ENCODE measurements at regions not wholly inside any gene's neighbourhood (a gene's known extent, or its start where the extent isn't known, plus 50 kb on each side); places are given as distances from the start of the nearest gene placed in this dataset.

- in situ Hi-C loops (cut with HindIII; ENCODE audit: low pct_unique_long_range_greater_than_20kb, low sequenced_read_pairs) = no loop called here
- no peak for DNase-seq (ENCODE audit: low read depth)
Observed at GRCh38 chr9:30713243-30713642, 1671.2 kb upstream of the ACO1 start.

GRCh38 chr9:30714389-30714788, 1670.1 kb upstream of the ACO1 start:
- DNase-seq (ENCODE audit: low read depth) = no peak
- in situ Hi-C loops (cut with HindIII; ENCODE audit: low pct_unique_long_range_greater_than_20kb, low sequenced_read_pairs) = no loop called here

DNA sequence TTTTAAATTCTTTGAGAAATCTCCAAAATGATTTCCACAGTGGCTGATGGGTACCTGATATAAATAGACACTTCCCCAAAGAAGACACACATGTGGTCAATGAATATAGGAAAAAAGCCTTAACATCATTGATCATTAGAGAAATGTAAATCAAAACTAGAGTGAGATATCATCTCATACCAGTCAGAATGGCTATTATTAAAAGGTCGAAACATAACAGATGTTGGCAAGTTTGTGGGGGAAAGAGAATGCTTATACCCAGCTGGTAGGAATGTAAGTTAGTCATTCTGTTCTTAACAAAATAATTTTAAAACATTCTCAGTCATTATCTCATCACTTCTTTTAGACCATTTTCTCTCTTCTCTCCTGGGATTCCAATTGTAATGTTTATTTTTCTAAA, 1666.0 kb upstream of the ACO1 start:
- in situ Hi-C loops (cut with HindIII; ENCODE audit: low pct_unique_long_range_greater_than_20kb, low sequenced_read_pairs) = no loop called here

GRCh38 chr9:30722065-30722464, 1662.4 kb upstream of the ACO1 start:
- no peak for DNase-seq (ENCODE audit: low read depth)

More for the DNA sequence above, 1666.0 kb upstream of the ACO1 start:
- no peak for DNase-seq (ENCODE audit: low read depth)

DNA sequence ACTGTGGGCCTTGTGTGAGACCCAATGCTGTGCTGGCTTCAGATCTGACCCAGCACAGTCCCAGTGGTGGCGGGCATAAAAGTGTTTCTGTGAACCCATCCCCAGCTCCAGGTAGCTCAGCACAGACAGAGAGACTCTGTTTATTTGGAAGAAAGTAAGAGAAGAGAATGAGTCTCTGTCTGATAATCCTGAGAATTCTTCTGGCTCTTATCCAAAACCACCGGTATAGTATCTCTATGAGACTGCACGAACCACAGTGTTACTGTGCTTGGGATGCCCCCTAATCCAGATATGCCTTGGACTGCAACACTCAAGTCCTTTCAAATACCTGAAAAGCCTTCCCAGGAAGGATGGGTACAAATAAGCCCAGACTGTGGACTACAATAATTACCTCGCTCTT, 1660.8 kb upstream of the ACO1 start:
- DNase-seq (ENCODE audit: low read depth) = peak; percentile 7
- in situ Hi-C loops (cut with HindIII; ENCODE audit: low pct_unique_long_range_greater_than_20kb, low sequenced_read_pairs) = no loop called here

More at GRCh38 chr9:30722065-30722464, 1662.4 kb upstream of the ACO1 start:
- in situ Hi-C loops (cut with HindIII; ENCODE audit: low pct_unique_long_range_greater_than_20kb, low sequenced_read_pairs) = no loop called here

DNA sequence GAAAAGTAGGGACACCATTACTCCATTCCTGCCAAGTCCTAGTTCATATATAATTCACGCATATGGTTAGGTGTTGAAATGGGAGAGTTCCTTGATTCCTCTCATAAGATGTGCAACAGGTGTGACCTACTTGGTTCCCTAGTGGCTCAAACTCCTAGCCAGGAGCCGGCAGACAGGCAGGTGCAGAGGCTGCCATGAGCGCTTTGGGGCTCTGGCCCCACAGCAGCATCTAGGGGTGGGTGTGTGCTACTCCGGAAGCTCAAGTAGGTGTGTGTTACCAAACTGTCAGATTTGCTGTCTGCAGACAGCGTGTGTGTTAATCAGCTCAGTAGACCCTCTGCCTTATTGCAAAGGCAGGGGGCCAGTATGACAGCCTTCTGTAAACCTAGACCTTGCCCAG, 1652.4 kb upstream of the ACO1 start:
- in situ Hi-C loops (cut with HindIII; ENCODE audit: low pct_unique_long_range_greater_than_20kb, low sequenced_read_pairs) = no loop called here
- no peak for DNase-seq (ENCODE audit: low read depth)

- in situ Hi-C loops (cut with HindIII; ENCODE audit: low pct_unique_long_range_greater_than_20kb, low sequenced_read_pairs) = no loop called here
- DNase-seq (ENCODE audit: low read depth) = no peak
Observed at GRCh38 chr9:30744871-30745270, 1639.6 kb upstream of the ACO1 start.

DNA sequence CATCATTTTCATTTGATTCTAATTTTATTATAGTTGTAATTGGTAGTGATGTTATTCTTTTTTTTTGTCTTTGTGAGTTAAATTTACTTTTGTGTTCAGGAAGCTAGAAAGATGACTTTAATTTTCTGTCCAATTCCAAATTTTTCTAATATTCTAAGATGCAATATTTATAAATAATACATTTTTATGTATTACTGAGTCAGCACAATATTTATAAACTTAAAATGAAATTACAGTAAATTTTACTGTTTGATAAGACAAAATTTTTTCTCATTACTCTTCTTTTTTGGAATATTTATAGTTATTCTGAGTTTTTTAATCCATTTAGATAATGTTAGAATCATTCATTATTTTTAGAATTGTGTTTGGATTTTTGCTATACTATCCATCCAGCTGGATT, 1637.9 kb upstream of the ACO1 start:
- in situ Hi-C loops (cut with HindIII; ENCODE audit: low pct_unique_long_range_greater_than_20kb, low sequenced_read_pairs) = no loop called here
- no peak for DNase-seq (ENCODE audit: low read depth)

- DNase-seq (ENCODE audit: low read depth) = no peak
- in situ Hi-C loops (cut with HindIII; ENCODE audit: low pct_unique_long_range_greater_than_20kb, low sequenced_read_pairs) = no loop called here
Observed at GRCh38 chr9:30757723-30758122, 1626.7 kb upstream of the ACO1 start.

DNA sequence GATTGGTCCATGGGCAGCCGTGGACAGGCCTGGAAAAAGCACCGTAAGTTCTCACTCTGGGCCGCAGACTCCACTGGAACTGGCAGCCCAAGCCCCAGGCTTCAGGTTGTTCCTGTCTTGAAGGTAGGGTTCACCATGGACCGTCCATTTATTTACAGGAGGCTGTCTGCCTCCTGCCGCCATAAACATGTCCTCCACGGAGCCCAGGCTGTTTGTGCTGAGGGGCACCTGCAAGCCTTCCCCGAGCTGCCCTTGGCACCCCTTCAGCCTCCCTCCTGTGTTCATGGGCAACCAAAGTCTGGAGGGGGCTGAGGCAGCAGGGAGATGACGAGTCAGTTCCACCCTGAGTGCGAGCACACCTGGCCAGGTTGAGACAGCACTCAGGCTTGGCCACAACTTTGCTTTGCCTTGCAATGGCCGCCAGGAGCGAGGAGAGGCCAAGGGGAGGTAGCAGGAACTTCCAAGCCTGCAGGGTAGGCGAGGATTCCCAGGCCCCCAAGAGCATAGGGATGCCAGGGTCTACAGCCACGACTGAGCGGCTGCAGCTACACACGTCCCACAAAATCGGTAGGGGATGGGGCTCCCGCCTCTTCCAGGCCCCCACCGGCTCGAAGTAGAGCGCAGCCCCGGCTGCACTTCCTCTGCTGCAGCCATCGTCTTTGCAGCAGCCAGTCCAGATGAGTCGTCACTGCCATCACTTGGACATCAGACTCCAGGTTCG, 1625.6 kb upstream of the ACO1 start:
- in situ Hi-C loops (cut with HindIII; ENCODE audit: low pct_unique_long_range_greater_than_20kb, low sequenced_read_pairs) = no loop called here
- no peak for DNase-seq (ENCODE audit: low read depth)

DNA sequence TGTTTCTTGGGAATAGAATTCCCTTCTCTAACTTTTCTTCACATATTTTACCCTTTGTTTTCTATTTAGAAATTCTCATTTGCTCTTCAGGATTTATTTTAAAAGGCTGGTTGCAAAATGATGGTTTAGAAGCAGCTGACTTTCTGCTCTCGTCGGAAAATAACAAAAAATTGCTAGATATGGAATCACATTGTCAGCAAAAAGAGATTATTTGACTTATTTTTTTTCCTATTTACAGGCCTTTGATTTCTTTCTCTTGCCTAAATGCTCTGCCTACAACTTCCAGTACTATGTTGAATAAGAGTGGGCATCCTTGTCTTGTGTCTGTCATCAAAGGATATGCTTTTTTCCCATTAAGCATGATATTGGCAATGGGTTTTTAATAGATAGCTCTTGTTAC, 1619.1 kb upstream of the ACO1 start:
- DNase-seq (ENCODE audit: low read depth) = no peak
- in situ Hi-C loops (cut with HindIII; ENCODE audit: low pct_unique_long_range_greater_than_20kb, low sequenced_read_pairs) = no loop called here

- DNase-seq (ENCODE audit: low read depth) = no peak
- in situ Hi-C loops (cut with HindIII; ENCODE audit: low pct_unique_long_range_greater_than_20kb, low sequenced_read_pairs) = no loop called here
Observed at GRCh38 chr9:30771163-30771708, 1613.2 kb upstream of the ACO1 start.

DNA sequence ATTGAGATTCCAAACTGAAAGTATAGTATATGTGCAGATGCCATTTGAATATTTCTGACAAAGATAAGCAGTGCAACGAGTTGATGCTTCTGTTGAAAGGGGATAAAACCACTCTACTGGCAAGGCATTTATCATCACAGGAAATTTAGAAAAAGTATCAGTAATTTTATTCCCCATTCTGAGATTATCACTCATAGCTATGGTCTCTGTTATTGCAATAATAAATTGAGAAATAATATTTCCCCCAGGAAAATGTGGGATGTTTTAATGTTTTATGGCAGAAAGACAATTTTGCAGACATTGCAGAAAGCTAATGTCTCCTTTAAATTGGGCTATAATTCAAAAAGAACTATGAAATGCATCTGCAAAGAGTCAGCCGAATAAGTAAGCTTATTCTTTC, 1612.7 kb upstream of the ACO1 start:
- DNase-seq (ENCODE audit: low read depth) = no peak
- in situ Hi-C loops (cut with HindIII; ENCODE audit: low pct_unique_long_range_greater_than_20kb, low sequenced_read_pairs) = no loop called here

DNA sequence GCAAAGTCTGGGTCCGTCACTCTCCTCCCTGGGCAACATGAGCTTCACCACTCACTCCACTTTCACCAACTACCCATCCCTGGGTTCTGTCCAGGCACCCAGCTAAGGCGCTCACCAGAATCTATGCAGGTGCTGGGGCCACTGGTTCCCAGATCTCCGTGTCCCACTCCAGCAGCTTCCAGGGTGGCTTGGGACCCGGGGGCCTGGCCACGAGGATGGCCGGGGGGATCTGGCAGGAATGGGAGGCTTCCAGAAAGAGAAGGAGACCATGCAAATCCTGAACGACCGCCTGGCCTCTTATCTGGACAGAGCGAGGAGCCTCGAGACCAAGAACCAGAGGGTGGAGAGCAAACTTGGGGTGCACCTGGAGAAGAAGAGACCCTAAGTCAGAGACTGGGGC, 1611.0 kb upstream of the ACO1 start:
- in situ Hi-C loops (cut with HindIII; ENCODE audit: low pct_unique_long_range_greater_than_20kb, low sequenced_read_pairs) = no loop called here

DNA sequence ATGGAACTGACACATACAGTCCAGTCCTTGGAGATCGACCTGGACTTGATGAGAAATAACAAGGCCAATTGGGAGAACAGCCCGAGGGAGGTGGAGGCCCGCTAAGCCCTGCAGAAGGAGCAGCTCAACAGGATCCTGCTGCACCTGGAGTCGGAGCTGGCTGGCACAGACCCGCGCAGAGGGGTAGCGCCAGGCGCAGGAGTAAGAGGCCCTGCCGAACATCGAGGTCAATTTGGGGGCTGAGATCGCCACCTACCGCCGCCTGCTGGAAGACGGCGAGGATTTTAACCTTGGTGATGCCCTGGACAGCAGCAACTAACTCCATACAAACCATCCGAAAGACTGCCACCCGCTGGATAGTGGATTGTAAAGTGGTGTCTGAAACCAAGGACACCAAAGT, 1610.1 kb upstream of the ACO1 start:
- DNase-seq (ENCODE audit: low read depth) = no peak
- in situ Hi-C loops (cut with HindIII; ENCODE audit: low pct_unique_long_range_greater_than_20kb, low sequenced_read_pairs) = no loop called here

More for the DNA sequence above, 1611.0 kb upstream of the ACO1 start:
- no peak for DNase-seq (ENCODE audit: low read depth)

- in situ Hi-C loops (cut with HindIII; ENCODE audit: low pct_unique_long_range_greater_than_20kb, low sequenced_read_pairs) = no loop called here
- no peak for DNase-seq (ENCODE audit: low read depth)
Observed at GRCh38 chr9:30775236-30775635, 1609.2 kb upstream of the ACO1 start.

DNA sequence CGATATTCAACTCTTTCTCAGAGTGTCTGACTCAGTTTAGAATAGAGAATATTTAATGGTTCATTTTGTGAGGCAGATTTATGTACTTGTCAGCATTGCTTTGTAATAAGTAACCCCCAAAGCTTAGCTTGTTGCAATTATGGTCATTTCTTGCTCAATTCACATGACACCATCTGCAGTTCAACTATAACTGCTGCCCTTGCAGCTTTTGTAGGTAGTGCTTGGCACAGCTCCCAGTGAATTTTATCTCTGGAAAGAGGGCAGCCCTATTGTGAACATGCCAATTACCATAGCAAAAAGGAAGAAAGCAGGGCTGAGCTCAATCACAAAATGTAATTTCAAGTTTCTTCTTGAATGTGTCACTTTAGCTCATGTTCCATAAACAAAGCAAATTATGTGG, 1587.7 kb upstream of the ACO1 start:
- DNase-seq (ENCODE audit: low read depth) = no peak

GRCh38 chr9:30799527-30800101, 1584.8 kb upstream of the ACO1 start:
- in situ Hi-C loops (cut with HindIII; ENCODE audit: low pct_unique_long_range_greater_than_20kb, low sequenced_read_pairs) = no loop called here
- DNase-seq (ENCODE audit: low read depth) = no peak

More for the DNA sequence above, 1587.7 kb upstream of the ACO1 start:
- in situ Hi-C loops (cut with HindIII; ENCODE audit: low pct_unique_long_range_greater_than_20kb, low sequenced_read_pairs) = no loop called here

DNA sequence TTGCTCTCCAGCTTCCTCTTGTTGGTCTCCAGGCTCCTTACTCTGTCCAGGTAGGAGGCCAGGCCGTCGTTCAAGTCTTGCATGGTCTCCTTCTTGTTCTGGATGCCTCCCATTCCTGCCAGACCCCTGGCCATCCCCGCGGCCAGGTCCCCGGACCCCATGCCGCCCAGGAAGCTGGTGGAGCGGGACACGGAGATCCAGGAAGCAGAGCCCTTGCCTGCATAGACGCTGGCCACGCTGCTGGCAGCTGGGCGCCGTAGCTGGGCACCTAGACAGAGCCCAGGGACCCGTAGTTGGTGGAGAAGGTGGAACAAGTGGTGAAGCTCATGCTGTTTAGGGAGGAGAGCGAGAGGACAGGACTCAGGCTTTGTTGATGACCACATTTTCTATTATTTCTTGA, 1584.0 kb upstream of the ACO1 start:
- DNase-seq (ENCODE audit: low read depth) = no peak
- in situ Hi-C loops (cut with HindIII; ENCODE audit: low pct_unique_long_range_greater_than_20kb, low sequenced_read_pairs) = no loop called here

DNA sequence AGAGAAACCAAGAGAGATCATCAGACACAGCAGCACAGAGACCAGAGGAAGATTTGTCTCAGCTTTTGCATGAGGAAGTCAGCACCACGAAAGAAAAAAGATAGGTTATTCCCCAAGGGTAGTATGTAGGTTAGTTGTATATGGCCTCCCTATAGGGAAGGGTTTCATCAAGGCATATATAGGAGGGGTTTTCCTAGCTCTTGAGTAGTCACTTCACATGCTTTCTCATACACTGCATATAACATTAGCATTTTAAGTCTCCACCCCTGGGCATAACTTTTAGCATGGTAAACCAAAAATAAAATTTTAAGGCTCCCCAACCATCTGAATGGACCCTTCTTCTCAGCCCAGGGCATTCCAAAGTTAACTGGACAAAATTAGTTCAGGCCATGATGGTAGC, 1571.6 kb upstream of the ACO1 start:
- in situ Hi-C loops (cut with HindIII; ENCODE audit: low pct_unique_long_range_greater_than_20kb, low sequenced_read_pairs) = no loop called here
- no peak for DNase-seq (ENCODE audit: low read depth)

All from Caki2 (cell line).